ENCODE measurements at regions not wholly inside any gene's neighbourhood (a gene's known extent, or its start where the extent isn't known, plus 50 kb on each side); places are given as distances from the start of the nearest gene placed in this dataset.

- H3K27me3 ChIP-seq (replicated peaks in 1 of 7) = peaks cover 0 to 12% (median 0%) of the 10 kb centered on the region in 7 donors
- H3K4me3 ChIP-seq = no peak overlapping the region
- no peaks in the 10 kb centered on the region for H3K36me3 ChIP-seq
- H3K4me1 ChIP-seq = no peaks in the 10 kb centered on the region
- intact Hi-C loops (cut with DNase I; ENCODE audit: low total_unique reads) = no loop called here
- DNase-seq = no peak
- no peak overlapping the region for H3K27ac ChIP-seq
- WGBS, 5 donors = 82 to 89% (median 87%) methylated on average over 28 to 34 of the region's 34 CpGs
- peaks cover 0 to 61% (median 19%) of the 10 kb centered on the region in 8 donors for H3K9me3 ChIP-seq
- no peak for TF ChIP-seq POLR2AphosphoS5 (IDR thresholded peaks at IDR 0.05)
- TF ChIP-seq POLR2A (IDR thresholded peaks at IDR 0.05) = no peak
Observed at GRCh38 chr18:78123926-78124797, 855.5 kb upstream of the SALL3 start.

- TF ChIP-seq POLR2AphosphoS5 (IDR thresholded peaks at IDR 0.05) = no peak
- TF ChIP-seq CTCF (IDR thresholded peaks at IDR 0.05 in 8 of 11, conservative IDR thresholded peaks at IDR 0.05 in 3 of 11) = no peak
- TF ChIP-seq POLR2A (IDR thresholded peaks at IDR 0.05) = no peak
- no peak overlapping the region for H3K27ac ChIP-seq
- WGBS, 5 donors = 75 to 94% (median 91%) methylated on average over 6 to 7 of the region's 7 CpGs
- no peak for DNase-seq
- peaks cover 0 to 49% (median 8%) of the 10 kb centered on the region in 8 donors for H3K9me3 ChIP-seq
- peaks cover 0 to 13% (median 0%) of the 10 kb centered on the region in 7 donors for H3K27me3 ChIP-seq (replicated peaks in 1 of 7)
- no peak overlapping the region for H3K4me3 ChIP-seq
- H3K4me1 ChIP-seq = no peaks in the 10 kb centered on the region
- no peaks in the 10 kb centered on the region for H3K36me3 ChIP-seq
- intact Hi-C loops (cut with DNase I; ENCODE audit: low total_unique reads) = no loop called here
Observed at GRCh38 chr18:78125206-78125896, 854.3 kb upstream of the SALL3 start.

GRCh38 chr18:78126106-78126505 is 853.5 kb upstream of the SALL3 start:
- no peak overlapping the region for H3K27ac ChIP-seq
- WGBS, 5 donors = 89 to 96% (median 92%) methylated on average over 13 of the region's 13 CpGs
- no peaks in the 10 kb centered on the region for H3K36me3 ChIP-seq
- H3K4me3 ChIP-seq = no peak overlapping the region
- H3K9me3 ChIP-seq = peaks cover 0 to 42% (median 3%) of the 10 kb centered on the region in 8 donors
- H3K4me1 ChIP-seq = no peaks in the 10 kb centered on the region
- DNase-seq = no peak
- TF ChIP-seq POLR2A (IDR thresholded peaks at IDR 0.05) (no peak), POLR2AphosphoS5 (IDR thresholded peaks at IDR 0.05) (no peak), CTCF (IDR thresholded peaks at IDR 0.05 in 8 of 11, conservative IDR thresholded peaks at IDR 0.05 in 3 of 11) (no peak)
- H3K27me3 ChIP-seq (replicated peaks in 1 of 7) = peaks cover 0 to 18% (median 0%) of the 10 kb centered on the region in 7 donors
- intact Hi-C loops (cut with DNase I; ENCODE audit: low total_unique reads) = no loop called here

DNA sequence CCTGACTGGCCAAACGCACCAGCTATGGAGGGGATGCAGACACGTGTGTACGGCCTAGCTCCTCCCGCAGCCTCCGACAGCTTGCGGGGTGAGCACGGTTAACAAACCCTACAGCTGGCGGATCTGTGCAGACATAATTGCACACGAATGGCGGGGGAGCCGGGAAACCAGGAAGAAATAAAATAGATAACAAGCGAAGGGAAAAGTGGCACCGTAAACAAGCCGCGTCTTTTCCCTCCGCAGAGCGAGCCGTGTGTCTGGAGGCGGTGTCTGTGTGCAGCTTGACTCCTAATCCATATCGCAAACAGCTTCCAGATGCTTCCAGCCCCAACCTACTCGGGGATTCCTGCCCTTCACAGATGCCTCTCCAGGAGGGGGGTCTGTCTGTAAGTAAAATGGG is 853.1 kb upstream of the SALL3 start:
- no peaks in the 10 kb centered on the region for H3K4me1 ChIP-seq
- WGBS, 5 donors = 84 to 90% (median 86%) methylated on average over 21 of the region's 21 CpGs
- H3K27me3 ChIP-seq (replicated peaks in 1 of 7) = peaks cover 0 to 18% (median 0%) of the 10 kb centered on the region in 7 donors
- H3K4me3 ChIP-seq = no peak overlapping the region
- DNase-seq = no peak
- TF ChIP-seq CTCF (IDR thresholded peaks at IDR 0.05 in 8 of 11, conservative IDR thresholded peaks at IDR 0.05 in 3 of 11) (no peak), POLR2A (IDR thresholded peaks at IDR 0.05) (no peak), POLR2AphosphoS5 (IDR thresholded peaks at IDR 0.05) (no peak)
- H3K9me3 ChIP-seq = peaks cover 0 to 39% (median 0%) of the 10 kb centered on the region in 8 donors
- H3K27ac ChIP-seq = no peak overlapping the region
- H3K36me3 ChIP-seq = no peaks in the 10 kb centered on the region
- intact Hi-C loops (cut with DNase I; ENCODE audit: low total_unique reads) = no loop called here

Data from spleen (tissue), 11 donors.